Stimulated activated CD4-positive, alpha-beta T cell treated with anti-CD3 and anti-CD28 coated beads, Interleukin-12 subunit alpha, Interleukin-12 subunit beta, amount 100 ng/mL, for 48 hours (primary cell): ENCODE measurements at regions not wholly inside any gene's neighbourhood (a gene's known extent, or its start where the extent isn't known, plus 50 kb on each side); places are given as distances from the start of the nearest gene placed in this dataset.

Source experiments
- DNase-seq, 3 donors: peaks; one replicate each; pipeline ENCODE4 v3.0.0-alpha.2; 2020; ENCODE audit warnings: low read depth in 2 of 3, low spot score in 1 of 3

- DNase-seq: no peak
Observed at GRCh38 chr2:43057742-43058725, 168.4 kb downstream of the ZFP36L2 start.

GRCh38 chr2:43057026-43057741 lies 169.2 kb downstream of the ZFP36L2 start:
- DNase-seq: no peak

GRCh38 chr2:43055985-43056384 lies 170.4 kb downstream of the ZFP36L2 start:
- DNase-seq: no peak

GRCh38 chr2:43055086-43055912 lies 171.1 kb downstream of the ZFP36L2 start:
- no peak for DNase-seq

DNA sequence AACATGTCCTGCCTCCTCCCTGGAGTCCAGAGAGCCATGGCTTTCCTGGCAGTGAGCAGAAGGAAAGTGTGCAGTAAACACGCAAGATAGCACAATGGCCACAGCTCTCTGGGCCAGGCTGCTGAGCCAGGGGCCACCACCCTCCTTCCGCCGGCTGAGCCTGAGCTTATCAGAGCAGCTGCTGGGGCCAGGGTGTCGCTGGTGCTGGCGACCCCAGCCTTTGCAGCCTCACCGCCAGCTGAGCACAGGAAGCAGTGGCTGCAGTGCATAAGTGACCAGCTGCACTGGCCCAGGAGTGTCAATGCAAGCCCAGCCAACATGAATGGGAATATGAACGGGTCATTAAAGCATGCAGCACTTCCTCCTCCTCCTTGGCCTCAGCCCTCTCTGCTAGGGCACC lies 172.0 kb downstream of the ZFP36L2 start:
- DNase-seq: no peak

- no peak for DNase-seq
Observed at GRCh38 chr2:43052944-43053306, 173.5 kb downstream of the ZFP36L2 start.

GRCh38 chr2:43052204-43052943 lies 174.0 kb downstream of the ZFP36L2 start:
- no peak for DNase-seq

- DNase-seq: no peak
Observed at GRCh38 chr2:43051338-43051737, 175.1 kb downstream of the ZFP36L2 start.

GRCh38 chr2:43050866-43051265 lies 175.5 kb downstream of the ZFP36L2 start:
- no peak for DNase-seq

DNA sequence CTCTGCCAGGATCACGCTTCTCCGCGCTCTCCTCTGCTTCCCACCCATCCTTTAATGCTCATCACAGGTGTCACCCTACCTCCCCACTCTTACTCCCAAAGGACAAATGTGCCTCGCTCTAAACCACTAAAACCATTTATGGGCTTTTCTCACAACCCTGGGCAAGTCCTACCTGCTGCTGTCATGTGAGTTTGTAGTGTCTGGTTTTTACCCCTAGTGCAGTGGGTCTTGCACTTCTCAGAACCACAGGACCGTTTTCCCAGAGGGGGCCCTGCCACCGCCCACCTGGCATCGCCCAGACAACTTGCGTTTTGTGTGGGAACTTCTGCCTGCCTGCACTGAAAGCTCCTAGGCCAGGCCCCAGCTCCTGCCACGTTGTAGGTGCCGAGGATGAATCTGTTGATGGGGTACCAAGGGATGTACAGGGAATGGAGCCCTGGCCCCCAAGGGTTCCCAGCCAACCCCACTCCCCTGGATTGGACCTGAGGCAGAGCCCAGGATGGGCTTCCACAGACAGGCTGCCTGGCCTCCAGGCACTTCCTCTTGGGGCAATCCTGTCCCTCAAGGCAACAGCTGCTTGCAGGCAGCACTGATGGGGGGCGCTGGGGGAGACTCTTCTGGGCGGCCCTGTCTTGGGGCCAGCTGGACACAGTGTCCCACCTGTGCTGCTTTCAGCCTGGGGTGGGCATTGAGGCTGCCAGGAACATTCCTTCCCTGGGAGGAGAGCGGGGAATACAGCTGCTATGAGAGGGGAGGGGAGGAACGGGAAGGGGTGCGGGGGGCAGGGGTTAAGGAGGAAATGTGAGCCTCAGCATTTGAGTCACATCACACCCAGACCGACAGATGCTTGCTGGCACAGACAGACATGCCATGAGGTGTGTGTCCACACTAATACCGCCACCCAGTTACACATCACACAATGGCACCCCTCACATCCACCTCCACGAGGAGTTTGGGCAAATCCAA lies 176.3 kb downstream of the ZFP36L2 start:
- DNase-seq: no peak

DNA sequence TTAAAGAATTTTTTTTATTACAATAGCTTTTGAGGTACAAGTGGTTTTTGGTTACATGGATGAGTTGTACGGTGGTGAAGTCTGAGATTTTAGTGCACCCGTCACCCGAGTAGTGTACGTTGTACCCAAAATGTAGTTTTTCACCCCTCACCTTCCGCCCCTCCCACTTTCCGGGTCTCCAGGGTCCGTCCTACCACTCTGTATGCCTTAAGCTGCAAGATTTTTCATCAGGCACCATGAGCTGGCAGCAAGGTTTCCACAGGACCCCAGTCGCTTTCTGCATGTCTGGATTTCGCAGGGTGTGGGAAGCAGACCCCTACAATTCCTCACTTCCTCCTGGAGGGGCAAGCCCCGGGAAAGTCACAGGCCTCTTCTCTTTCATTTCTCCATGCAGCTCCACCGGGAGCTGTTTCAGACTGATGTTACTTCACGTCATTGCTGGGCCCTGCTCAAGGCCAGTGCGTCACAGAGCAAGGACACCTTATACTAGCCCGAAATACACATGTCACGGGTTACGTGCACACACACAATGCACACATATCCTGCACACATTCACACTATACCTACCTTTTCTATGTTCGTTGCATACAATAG lies 179.1 kb downstream of the ZFP36L2 start:
- no peak for DNase-seq

GRCh38 chr2:43045866-43046265 lies 180.5 kb downstream of the ZFP36L2 start:
- no peak for DNase-seq

DNA sequence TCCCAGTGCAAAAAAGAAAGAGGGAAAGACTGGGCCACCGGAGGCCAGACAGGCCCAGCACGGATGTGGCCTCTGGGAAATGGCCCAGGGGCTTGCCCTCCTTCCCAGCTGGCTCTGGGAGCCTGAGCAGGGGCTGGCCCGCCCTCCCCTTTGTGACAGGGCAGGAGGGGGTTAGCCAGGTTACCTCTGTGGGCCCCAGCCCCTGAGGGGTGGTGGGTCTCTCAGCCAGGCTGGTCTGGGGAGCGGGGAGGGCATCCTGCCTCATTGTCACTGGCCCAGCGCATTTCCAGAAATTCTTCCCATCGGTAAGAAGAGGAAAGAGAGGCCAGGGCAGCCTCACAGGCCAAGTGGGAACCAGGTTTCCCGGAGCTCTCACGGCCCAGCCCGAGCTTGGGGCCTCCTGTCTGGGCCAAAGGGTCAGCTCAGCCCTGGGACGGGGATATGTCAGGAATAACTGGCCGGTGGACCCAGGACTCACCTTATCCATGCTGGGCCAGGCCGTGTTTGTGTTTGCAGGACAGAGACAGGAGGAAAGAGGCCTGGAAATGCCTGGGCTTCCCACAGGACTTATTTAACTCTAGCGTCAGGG lies 182.2 kb downstream of the ZFP36L2 start:
- no peak for DNase-seq

DNA sequence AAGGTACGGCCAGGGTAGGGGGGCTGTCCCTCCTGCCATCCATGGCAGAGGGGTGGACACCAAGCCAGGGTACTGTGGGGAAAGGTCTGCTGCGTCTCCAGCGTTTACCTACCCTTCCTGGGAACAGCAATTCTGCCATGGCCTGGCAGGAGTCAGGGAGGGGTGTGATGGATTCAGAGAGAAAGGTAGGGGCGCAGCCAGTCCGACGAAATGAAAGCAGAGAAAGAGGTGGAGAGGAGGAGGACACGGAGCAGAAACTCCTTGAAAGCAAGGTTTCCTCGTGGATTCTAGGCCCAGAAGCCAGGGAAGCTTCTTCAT lies 182.9 kb downstream of the ZFP36L2 start:
- DNase-seq: no peak

DNA sequence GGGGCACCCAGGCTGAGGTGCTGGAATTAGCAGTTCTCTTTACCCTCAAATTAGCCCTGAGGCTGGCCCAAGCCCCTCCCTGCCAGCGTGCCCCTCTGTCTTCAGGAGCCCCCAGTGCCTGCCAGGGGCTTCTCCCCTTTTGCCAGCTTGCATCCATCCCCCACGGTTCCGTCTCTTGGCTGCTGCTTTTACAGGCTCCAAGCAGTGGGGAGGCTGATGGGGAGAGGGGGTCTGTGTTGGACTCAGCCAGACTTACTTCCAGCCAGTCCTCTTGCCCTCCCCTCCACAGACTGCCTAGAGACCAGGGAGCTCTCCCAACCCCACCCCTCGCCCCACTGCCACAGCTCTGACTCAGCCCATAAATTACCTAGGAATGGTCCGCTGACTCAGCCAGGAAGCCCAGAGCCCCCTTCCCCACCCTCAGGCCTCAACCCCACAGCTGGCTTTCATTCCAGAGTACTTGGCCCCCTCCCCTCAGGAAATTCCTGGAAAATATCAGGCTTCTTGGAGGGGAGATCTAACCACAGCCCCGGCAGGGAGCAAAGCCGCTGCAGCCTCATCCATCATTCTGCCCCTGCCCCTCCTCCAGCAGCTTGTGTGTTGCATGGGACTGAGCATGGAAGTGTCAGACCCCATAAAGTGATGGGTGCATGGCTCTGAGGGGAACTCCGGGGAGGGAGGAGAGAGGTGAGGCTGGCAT lies 184.6 kb downstream of the ZFP36L2 start:
- DNase-seq: no peak

- DNase-seq: no peak
Observed at GRCh38 chr2:43041173-43041591, 185.2 kb downstream of the ZFP36L2 start.

DNA sequence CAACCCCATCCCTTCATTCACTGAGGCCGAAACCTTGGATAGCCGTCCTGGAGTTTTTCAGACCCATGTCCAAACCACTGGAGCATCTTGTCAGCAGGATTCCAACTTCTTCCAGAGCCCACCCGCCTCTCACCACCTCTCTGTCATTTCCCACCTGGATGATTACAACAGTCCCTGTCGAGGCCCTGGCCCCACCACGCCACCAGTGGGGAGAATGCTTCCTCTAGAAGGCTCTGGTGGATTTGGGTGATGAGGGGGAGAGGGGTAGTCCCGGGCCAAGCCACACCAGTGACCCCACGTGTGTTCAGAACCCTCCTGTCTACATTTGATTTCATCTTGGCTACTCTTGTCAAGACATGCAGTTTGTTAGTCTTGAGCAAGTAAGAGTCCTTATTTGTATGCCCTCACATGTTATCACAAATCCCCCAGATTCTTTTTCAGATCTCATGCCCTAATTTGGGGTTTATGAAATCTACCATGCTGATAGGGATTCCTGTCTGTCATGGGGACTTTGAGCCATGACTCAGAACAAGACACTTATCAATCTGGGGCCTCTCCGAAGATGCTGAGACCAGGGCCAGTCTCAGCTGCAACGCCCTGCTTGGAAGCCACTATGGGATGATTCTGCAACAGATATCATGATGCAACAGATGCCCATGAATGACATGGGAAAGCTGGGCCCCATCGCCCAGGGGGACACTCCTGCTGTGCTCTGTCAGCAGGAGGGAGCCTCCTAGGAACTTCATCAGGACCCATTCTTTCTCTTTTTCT lies 186.1 kb downstream of the ZFP36L2 start:
- DNase-seq: no peak
